GM20000 (cell line): ENCODE measurements at regions not wholly inside any gene's neighbourhood (a gene's known extent, or its start where the extent isn't known, plus 50 kb on each side); places are given as distances from the start of the nearest gene placed in this dataset.

Source experiments
- DNase-seq: peaks from one replicate; pipeline ENCODE4 v3.0.0; 2012; ENCODE audit warnings: low spot score
- TF ChIP-seq, protein P1 (sequence below): IDR thresholded peaks from 2 replicates; pipeline ENCODE4 v1.5.1; 2012; ENCODE audit warnings: mild to moderate bottlenecking, control low read depth; ENCODE audit errors: extremely low read depth, missing control alignments

DNA sequence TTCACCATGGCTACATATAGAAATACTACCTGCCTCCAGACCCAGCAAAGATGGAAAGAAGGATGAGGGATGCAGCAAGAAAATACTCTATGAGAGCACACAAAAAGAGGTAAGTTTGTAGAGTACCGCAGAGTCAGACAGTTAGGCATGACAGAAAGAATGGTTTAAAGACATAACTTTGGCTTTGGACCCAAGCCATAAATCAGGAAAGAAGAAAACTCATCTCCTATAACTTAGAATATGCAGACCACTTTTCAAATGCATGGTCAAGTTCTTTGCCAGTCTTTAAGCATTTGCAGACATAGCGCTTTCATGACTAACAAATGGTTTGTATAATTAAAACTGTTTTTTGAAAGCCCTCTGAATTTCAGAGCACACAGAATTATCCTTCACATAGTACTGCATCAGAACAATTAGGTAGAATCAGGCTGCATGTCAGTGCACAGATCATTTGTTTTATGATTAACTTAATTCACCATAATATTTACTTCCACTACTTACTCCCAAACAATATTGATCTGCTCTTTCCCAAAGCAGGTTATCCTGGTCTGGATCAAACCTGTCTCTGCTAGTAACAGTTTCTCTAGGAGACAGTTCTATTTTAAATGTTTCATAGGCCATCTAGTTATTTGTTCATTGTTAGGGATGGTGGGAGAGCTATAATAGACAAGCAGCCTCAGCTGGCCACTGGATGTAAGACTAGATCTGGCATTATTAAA is 280.7 kb upstream of the NR5A2 start:
- TF ChIP-seq, protein P1, sequence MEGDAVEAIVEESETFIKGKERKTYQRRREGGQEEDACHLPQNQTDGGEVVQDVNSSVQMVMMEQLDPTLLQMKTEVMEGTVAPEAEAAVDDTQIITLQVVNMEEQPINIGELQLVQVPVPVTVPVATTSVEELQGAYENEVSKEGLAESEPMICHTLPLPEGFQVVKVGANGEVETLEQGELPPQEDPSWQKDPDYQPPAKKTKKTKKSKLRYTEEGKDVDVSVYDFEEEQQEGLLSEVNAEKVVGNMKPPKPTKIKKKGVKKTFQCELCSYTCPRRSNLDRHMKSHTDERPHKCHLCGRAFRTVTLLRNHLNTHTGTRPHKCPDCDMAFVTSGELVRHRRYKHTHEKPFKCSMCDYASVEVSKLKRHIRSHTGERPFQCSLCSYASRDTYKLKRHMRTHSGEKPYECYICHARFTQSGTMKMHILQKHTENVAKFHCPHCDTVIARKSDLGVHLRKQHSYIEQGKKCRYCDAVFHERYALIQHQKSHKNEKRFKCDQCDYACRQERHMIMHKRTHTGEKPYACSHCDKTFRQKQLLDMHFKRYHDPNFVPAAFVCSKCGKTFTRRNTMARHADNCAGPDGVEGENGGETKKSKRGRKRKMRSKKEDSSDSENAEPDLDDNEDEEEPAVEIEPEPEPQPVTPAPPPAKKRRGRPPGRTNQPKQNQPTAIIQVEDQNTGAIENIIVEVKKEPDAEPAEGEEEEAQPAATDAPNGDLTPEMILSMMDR = no peak
- no peak for DNase-seq

DNA sequence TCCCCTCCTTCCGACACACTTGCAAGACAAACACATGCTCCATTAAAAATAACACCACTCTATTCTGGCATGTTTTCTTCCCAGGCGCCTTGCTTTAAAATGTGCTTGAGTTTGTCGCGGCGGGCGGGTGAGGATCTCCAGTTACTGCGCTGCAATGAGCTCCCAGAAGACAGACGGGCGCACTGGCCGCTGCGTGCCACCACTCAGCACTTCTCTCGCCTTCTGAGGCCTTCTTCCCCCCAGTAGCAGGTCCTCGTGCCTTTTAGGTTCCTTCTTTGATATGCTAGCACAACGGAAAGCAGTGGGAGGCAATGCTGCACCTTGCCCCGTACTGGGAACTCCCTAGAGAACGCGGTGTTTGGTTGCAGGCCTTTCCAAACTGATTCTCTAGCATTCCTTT is 279.5 kb upstream of the NR5A2 start:
- TF ChIP-seq, protein P1 = no peak

DNA sequence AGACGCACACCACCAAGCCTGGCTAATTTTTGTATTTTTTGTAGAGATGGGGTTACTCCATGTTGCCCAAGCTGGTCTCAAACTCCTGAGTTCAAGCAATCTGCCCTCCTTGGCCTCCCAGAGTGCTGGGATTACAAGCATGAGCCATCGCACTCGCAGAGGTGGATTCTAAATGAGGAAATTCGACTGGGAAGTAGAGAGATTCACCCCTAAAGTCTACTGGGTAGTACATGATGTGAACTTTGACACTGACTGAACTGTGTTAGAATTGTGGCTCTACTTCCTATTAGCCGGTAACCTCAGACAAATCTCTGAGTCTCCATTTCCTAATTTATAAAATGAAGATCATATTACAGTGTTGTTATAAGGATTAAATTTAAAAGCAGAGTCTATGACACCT is 276.0 kb upstream of the NR5A2 start:
- TF ChIP-seq, protein P1 = no peak
- DNase-seq = no peak

More for the DNA sequence above, 279.5 kb upstream of the NR5A2 start:
- no peak for DNase-seq

DNA sequence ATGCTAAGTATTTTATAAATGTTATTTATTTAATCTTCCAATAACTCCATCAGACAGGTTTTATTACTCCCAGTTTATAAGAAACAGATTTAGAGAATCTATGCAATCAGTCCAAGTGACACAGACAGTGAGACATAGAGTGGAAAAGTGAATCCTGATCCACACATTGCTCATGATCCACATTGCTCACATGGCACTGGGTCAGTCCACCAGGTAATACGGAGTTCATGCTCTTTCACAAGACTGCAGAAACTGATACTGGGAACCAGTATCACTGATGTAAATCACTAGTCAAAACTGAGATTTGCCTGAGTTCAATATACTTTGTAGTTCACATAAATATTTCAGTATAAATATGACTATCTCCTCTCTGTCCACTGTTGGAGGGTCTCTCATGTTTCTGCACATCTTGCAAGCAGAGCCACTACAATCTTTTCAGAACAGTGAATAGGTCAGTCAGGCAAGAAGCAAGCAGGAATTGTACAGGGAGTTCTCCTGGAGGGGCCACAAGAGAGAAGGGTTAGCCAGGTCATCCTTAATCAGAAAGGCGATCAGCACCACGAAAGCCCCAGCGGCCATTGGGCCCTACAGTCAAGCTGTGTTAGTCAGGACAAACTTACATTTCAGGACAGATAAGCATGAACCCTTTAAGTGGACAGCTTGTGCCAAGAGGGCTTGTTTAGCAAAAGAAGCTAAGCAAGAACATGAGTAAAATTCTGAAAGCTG is 275.4 kb upstream of the NR5A2 start:
- DNase-seq = no peak
- TF ChIP-seq, protein P1 = no peak

DNA sequence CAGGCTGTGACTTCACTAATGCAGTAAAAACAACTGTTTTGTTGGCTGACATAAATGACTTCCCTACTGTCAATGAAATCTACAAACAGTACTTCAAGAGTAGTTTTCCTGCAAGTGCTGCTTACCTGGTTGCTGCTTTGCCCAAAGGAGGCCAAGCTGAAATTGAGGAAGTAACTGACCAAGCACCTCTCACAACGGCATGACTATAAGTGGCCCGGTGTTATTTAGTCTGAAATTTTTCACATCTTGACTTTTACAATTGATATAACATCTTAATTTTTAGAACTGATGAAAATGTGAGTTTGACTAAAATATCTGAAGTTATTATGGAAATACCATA is 274.9 kb upstream of the NR5A2 start:
- TF ChIP-seq, protein P1 = no peak

DNA sequence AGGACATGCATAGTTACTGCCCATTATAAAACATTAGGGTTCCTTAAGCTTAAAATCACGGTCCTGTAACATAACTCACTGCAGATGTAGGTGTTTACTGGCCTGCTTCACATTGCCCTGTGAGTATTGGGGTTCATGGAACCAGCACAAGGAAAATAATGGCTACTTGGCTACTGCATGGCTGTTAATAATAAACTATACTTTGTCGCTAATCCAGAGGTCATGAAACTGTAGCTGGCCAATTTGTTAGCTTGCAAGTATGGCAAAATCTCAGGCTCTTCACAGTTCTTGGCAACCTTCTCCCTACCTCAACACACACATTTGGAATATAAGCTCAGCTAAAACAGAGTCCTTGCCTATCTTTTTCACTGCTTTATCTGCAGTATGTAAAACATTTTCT is 274.0 kb upstream of the NR5A2 start:
- no peak for DNase-seq
- TF ChIP-seq, protein P1 = no peak

More for the DNA sequence above, 274.9 kb upstream of the NR5A2 start:
- no peak for DNase-seq

DNA sequence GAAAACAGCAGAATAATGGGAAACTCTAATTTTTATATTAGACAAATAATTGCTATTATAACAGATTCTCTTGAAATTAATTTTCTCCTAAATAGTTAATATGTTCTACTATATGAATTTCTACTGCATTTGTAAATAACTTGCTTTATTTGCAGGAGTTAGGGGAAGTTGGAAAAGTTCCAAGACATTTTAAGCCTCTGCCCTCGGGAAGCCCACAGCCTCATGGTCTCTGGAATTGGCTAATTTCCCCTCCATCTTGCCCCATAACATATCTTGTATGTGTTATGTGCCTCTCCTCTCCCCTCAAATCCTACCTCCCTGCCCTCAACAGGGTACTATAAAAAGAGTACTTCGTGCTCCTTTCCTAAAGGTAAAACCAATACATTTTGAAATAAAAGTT is 271.4 kb upstream of the NR5A2 start:
- TF ChIP-seq, protein P1 = no peak
- no peak for DNase-seq
